ENCODE measurements at regions not wholly inside any gene's neighbourhood (a gene's known extent, or its start where the extent isn't known, plus 50 kb on each side); places are given as distances from the start of the nearest gene placed in this dataset.

DNA sequence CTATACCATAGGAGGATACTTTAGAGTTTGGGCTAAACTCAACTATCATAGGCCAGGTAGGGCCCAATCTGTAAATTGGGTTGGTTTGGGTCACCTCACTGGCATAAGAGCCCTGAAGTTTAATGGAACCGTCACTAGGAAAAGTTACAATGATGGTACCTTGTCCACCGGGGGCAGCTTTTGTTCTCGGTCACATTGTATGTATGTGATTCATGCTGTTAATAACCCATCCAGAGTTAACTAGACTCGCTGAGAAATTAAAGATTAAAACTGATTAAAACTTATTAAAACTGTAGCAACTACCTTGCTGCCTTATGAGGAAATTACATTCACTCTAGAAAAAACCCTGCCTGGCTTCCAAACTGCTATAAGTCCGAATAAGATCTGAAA lies 145.0 kb upstream of the TMCO5A start:
- Histone ChIP-seq H3K4me1 (replicated peaks in 1 of 2) (no peaks in the 10 kb centered on the region), H3K9me3 (replicated peaks in 1 of 3) (no peaks in the 10 kb centered on the region), H3K27me3 (no peaks in the 10 kb centered on the region), H3K27ac (no peak overlapping the region), H3K4me3 (no peak overlapping the region), H3K36me3 (replicated peaks in 1 of 2) (no peaks in the 10 kb centered on the region)
- no peak for DNase-seq
- intact Hi-C loops (cut with DNase I) = no loop called here
- TF ChIP-seq, protein P1, sequence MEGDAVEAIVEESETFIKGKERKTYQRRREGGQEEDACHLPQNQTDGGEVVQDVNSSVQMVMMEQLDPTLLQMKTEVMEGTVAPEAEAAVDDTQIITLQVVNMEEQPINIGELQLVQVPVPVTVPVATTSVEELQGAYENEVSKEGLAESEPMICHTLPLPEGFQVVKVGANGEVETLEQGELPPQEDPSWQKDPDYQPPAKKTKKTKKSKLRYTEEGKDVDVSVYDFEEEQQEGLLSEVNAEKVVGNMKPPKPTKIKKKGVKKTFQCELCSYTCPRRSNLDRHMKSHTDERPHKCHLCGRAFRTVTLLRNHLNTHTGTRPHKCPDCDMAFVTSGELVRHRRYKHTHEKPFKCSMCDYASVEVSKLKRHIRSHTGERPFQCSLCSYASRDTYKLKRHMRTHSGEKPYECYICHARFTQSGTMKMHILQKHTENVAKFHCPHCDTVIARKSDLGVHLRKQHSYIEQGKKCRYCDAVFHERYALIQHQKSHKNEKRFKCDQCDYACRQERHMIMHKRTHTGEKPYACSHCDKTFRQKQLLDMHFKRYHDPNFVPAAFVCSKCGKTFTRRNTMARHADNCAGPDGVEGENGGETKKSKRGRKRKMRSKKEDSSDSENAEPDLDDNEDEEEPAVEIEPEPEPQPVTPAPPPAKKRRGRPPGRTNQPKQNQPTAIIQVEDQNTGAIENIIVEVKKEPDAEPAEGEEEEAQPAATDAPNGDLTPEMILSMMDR (IDR thresholded peaks at IDR 0.05) = no peak
- no peak for TF ChIP-seq POLR2A (IDR thresholded peaks at IDR 0.05)
- WGBS, 4 donors = 82 to 85% (median 84%) methylated on average over 5 of the region's 5 CpGs

DNA sequence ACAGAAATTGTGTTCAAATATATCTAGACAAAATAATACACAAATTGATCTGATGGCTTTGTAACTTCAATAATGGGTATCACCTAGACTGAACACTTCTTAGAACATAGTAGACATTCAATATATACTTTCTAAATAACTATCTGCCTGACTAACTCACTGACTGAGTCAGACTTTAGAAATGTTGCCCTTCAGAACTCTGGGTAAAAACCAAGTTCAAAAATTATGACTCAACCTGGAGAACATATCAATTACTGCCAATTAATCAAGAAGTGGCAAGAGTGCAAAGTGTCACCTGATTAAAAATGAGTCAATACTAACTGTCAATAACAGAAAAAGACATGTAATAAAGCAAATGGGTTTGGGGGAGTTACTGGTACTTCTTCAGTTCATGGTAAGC lies 144.6 kb upstream of the TMCO5A start:
- H3K4me3 ChIP-seq = no peak overlapping the region
- H3K27me3 ChIP-seq = no peaks in the 10 kb centered on the region
- no peaks in the 10 kb centered on the region for H3K36me3 ChIP-seq (replicated peaks in 1 of 2)
- no peaks in the 10 kb centered on the region for H3K4me1 ChIP-seq (replicated peaks in 1 of 2)
- intact Hi-C loops (cut with DNase I) = no loop called here
- TF ChIP-seq POLR2A (IDR thresholded peaks at IDR 0.05) = no peak
- TF ChIP-seq, protein P1 (IDR thresholded peaks at IDR 0.05) = no peak
- DNase-seq = no peak
- no peak overlapping the region for H3K27ac ChIP-seq
- H3K9me3 ChIP-seq (replicated peaks in 1 of 3) = no peaks in the 10 kb centered on the region

DNA sequence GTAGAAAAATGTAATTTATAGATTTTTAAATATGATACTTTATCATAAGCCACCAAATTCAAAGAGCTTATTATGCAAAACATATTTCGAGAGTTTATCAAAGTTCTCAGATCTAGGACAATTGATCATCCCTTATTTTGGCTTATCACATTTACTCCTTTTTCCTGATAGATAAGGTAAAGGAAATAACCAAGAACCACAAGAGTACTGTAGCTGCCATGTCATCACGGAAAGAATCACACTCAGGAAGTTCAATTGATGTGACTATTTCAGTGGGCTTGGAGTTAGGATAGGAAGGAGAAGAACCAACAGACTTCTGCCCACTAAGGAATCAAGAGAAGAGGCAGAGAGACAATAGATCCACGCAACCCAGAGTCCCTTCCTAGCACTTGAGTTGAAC lies 142.7 kb upstream of the TMCO5A start:
- H3K27ac ChIP-seq = no peak overlapping the region
- intact Hi-C loops (cut with DNase I) = no loop called here
- H3K27me3 ChIP-seq = no peaks in the 10 kb centered on the region
- no peak for TF ChIP-seq POLR2A (IDR thresholded peaks at IDR 0.05)
- TF ChIP-seq, protein P1 (IDR thresholded peaks at IDR 0.05) = no peak
- 56 to 73% (median 66%) methylated on average over 3 of the region's 3 CpGs for WGBS, 4 donors
- no peak overlapping the region for H3K4me3 ChIP-seq
- H3K4me1 ChIP-seq (replicated peaks in 1 of 2) = no peaks in the 10 kb centered on the region
- H3K36me3 ChIP-seq (replicated peaks in 1 of 2) = no peaks in the 10 kb centered on the region
- no peaks in the 10 kb centered on the region for H3K9me3 ChIP-seq (replicated peaks in 1 of 3)
- no peak for DNase-seq

DNA sequence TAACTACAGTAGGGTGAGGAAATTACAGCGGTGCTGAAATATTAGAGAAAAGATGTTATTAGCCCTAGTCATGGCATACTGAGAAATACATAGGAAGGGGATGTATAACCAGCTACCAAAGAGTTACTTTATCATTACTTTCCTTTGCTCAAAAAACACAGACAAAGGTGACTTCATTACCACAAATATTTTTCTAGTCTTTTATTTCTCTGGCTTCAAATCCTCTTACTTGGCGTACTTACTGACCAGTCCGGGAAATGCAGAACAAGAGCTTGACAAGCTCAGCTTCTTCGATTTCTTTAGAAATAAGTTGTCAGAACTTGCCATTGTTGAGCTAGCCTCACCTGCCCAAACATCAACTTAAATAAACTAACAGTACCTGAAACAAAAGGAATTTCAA lies 142.1 kb upstream of the TMCO5A start:
- Histone ChIP-seq H3K27ac (no peak overlapping the region), H3K9me3 (replicated peaks in 1 of 3) (no peaks in the 10 kb centered on the region), H3K4me1 (replicated peaks in 1 of 2) (no peaks in the 10 kb centered on the region), H3K4me3 (no peak overlapping the region), H3K27me3 (no peaks in the 10 kb centered on the region), H3K36me3 (replicated peaks in 1 of 2) (no peaks in the 10 kb centered on the region)
- 86 to 91% (median 88%) methylated on average over 4 of the region's 4 CpGs for WGBS, 4 donors
- TF ChIP-seq POLR2A (IDR thresholded peaks at IDR 0.05) = no peak
- TF ChIP-seq, protein P1 (IDR thresholded peaks at IDR 0.05) = no peak
- no peak for DNase-seq
- intact Hi-C loops (cut with DNase I) = no loop called here
